C1 segment of cervical spinal cord (tissue), 14 donors: ENCODE measurements at regions not wholly inside any gene's neighbourhood (a gene's known extent, or its start where the extent isn't known, plus 50 kb on each side); places are given as distances from the start of the nearest gene placed in this dataset.

Source experiments
- DNase-seq, 14 donors: peaks; one replicate each; lab custom pipeline; 2025; lab: John Stamatoyannopoulos, UW

DNA sequence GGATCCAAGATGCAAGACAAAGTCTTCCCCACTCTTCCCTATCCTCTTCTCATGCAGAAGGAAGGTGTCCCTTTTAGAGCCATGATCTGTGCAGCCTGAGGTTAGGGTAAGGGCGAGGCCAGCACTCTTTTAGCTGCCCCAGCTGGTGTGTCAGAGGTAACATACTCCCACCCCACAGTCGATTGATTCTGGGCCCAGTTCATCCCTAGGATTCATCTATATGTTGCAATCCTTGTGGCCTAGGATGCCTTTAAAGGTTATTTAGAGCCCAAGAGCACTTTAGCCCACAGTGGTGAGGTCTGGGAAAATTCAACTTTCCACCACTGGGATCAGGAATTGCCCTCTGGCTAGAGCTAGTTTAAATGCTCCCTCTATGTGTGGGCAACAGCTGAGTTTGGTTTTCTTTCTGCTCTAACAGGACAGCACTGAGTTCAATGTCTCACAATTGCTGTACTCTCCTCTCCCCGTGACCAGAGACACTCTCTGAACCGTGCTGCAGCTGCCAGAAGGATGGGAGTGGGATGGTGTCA is 201.3 kb upstream of the SERP2 start:
- no peak for DNase-seq

- no peak for DNase-seq
Measured at GRCh38 chr13:44174769-44175425, 198.7 kb upstream of the SERP2 start.

DNA sequence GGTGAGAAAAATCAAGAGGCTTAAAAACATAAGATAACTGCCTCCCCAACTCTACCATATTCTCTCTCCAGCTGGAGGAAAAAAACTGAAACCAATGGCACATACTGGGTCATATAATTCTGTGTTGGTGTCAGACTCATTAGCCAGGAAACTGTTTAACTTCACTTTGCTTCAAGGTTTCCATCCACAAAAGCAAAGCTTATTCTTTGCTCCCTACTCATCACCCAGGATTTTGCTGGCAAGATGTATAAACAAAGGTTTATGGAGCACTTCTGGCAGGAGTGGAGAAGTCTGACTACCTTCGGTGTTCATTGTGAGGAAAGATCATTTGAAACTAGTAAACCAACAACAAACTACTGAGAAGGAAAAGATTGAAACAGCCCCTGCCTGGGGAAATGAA is 197.5 kb upstream of the SERP2 start:
- DNase-seq = no peak

GRCh38 chr13:44180876-44181536 is 192.6 kb upstream of the SERP2 start:
- DNase-seq = no peak

- DNase-seq = no peak
Measured at GRCh38 chr13:44181931-44182330, 191.7 kb upstream of the SERP2 start.

- no peak for DNase-seq
Measured at GRCh38 chr13:44184740-44185139, 188.9 kb upstream of the SERP2 start.

GRCh38 chr13:44188257-44188656 is 185.4 kb upstream of the SERP2 start:
- DNase-seq = no peak

- no peak for DNase-seq
Measured at GRCh38 chr13:44189085-44189484, 184.5 kb upstream of the SERP2 start.

- DNase-seq = no peak
Measured at GRCh38 chr13:44191103-44191502, 182.5 kb upstream of the SERP2 start.

GRCh38 chr13:44191504-44192171 is 182.0 kb upstream of the SERP2 start:
- peak in 8 of 14 donors; percentile 14 to 87 (median 32) for DNase-seq

GRCh38 chr13:44193731-44194130 is 179.9 kb upstream of the SERP2 start:
- no peak for DNase-seq

GRCh38 chr13:44195245-44195644 is 178.4 kb upstream of the SERP2 start:
- no peak for DNase-seq

DNA sequence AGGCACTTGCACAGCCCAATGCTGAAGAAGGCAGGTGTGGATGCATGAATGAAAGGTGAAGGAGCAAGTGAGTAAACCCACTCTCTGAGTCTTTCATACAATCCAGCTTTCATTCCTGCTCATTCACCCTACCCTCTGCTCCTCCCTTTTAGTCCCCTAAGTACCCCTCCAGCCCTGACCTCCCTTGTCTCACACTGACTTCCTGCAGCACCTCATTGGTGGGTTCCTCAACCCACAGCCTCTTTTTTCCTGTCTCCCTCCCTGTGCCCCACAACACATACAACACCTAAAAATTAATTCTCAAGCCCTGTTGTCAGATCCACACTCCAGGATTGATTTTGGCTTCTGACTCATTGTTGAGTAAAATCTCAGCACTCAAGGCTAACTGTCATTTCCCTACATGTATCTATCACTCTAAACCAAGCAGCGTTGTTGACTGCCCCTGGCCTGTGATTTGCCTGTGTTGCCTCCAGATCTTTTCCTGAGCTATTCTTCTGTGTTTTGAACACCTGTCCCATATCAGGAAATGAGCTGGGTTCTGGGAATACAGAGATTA is 177.3 kb upstream of the SERP2 start:
- DNase-seq = no peak

- no peak for DNase-seq
Measured at GRCh38 chr13:44197791-44198770, 175.5 kb upstream of the SERP2 start.

- DNase-seq = no peak
Measured at GRCh38 chr13:44198826-44199225, 174.8 kb upstream of the SERP2 start.

DNA sequence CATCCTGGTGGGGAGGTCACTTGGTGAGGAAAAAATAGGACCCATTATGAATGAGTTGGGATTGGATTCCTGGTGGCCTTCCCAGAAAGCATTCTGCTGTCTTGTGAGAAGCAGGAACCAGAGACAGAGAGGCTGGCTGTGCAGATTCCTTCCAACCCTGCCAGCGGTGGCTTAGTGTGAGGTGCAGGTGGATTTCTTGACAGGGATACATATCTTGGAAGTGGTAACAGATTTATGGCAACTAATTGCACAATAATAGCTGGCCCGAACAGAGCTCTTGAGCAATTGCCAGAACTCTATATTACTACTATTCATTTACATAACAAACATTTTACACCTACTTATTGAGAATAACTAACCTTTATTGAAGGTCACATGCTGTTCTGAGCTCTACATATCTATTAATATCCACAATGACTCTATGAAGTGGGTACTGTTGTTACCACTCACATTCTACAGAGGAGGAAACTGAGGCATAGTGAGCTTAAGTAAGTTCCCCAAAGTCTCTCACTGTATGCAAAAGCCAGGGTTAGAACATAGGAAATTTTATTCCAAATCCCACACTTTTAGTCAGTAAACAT is 173.9 kb upstream of the SERP2 start:
- DNase-seq = peak in 2 of 14 donors; percentile 6 to 18

DNA sequence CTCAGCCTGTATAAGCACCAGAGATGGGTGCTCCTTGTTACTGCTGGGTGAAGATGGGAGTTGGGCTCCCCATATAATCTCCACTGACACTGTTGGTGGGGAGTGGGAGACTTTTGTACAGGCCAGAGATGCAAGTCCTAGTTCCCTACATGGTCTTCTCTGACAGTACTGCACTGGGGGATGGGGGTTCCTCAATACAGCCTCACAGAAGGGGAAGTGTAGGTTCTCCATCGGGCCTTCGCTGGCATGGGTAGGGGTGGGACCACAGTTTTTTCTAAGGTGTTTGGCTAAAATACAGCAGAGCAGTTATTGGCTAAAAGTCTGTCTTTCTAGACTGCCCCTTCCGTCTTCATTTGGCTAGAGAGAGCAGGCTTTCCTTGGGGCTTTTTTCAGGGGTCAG is 167.2 kb upstream of the SERP2 start:
- no peak for DNase-seq

DNA sequence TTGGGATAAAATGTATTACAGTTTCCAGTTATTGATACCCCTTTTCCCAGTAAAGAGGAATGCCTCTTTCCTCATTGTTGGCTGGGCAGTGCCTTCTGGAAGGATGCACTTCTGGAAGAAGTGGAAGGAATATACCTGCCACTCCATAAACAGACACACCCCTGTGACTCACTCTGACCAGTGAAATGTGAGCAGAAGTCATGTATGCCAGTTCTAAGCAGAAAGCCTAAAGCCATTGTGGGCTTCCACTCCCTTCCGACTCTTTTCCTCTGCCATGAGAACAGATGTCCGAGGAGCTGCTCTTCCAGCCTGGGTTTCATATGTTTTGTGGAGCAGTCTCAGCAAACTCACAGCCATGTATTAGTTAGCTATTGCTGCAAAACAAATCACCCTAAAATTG is 166.1 kb upstream of the SERP2 start:
- no peak for DNase-seq

DNA sequence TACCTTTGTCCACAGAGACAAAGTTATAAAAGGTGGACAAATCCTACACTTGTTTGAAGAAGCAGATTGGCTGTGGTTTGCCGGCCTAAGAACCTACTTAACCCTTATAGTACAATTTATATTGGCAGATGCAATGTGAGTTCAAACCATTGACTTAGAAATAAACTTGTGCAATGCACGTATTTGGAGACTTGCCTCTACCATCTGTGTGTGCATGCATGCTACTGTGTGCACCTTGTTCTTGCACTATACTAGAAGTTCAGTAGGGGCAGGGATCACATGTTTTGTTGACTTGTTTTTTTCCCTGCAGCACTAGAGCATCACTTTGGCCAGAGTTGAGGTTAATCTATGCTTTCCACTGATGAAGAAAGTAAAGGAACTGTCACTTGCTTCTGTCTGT is 163.1 kb upstream of the SERP2 start:
- DNase-seq = peak in 1 of 14 donors; percentile 69

DNA sequence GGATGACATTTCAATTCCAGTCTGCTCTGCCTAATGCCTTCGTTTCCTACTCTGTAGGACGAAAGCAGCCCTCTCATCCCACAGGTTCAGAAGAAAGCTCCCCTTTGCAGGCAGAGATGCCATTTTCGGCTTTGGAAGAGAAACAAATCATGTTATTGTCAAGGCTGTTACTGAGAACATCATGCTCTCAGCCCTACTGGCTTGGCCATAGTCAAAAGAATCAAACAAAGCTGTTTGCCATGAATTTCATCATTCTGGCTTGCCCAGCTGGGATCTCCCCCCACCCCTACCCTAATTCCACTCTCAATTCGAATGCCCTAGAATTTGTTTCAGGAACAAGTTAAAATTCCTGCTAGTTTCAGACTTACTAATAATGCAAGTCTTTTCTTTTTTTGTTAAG is 162.3 kb upstream of the SERP2 start:
- peak in 10 of 14 donors; percentile 15 to 59 (median 46) for DNase-seq
